SJCRH30 (cell line): ENCODE measurements at regions not wholly inside any gene's neighbourhood (a gene's known extent, or its start where the extent isn't known, plus 50 kb on each side); places are given as distances from the start of the nearest gene placed in this dataset.
"Not testable (repeated sequence)": the region's sequence is repeated elsewhere in the genome, so short reads cannot be mapped to it uniquely, and the experiment has no call there.

Source experiments
- DNase-seq, 2 experiments: peaks; one replicate each; pipeline ENCODE4 v3.0.0-alpha.2; 2015 to 2020
- H3K27ac ChIP-seq: fragments of 250-450 bp; sonication (Bioruptor Pico); 2 replicates; pipeline ENCODE4 v1.5.1; 2020; ENCODE audit warnings: mild to moderate bottlenecking, moderate library complexity
- H3K27me3 ChIP-seq: fragments of 250-450 bp; sonication (Bioruptor Pico); 2 replicates; pipeline ENCODE4 v1.5.1; 2020; ENCODE audit warnings: mild to moderate bottlenecking, moderate library complexity
- H3K36me3 ChIP-seq: fragments of 250-450 bp; sonication (Bioruptor Pico); 2 replicates; pipeline ENCODE4 v1.5.1; 2020; ENCODE audit warnings: mild to moderate bottlenecking, moderate library complexity
- H3K4me1 ChIP-seq: fragments of 250-450 bp; sonication (Bioruptor Pico); 2 replicates; pipeline ENCODE4 v1.5.1; 2020; ENCODE audit warnings: mild to moderate bottlenecking, moderate library complexity
- H3K4me3 ChIP-seq: fragments of 250-450 bp; sonication (Bioruptor Pico); 2 replicates; pipeline ENCODE4 v1.5.1; 2020; ENCODE audit warnings: mild to moderate bottlenecking, moderate library complexity
- H3K9me3 ChIP-seq: fragments of 250-450 bp; sonication (Bioruptor Pico); replicated peaks from 2 replicates; pipeline ENCODE4 v1.5.1; 2020; ENCODE audit warnings: mild to moderate bottlenecking, moderate library complexity

- DNase-seq, H3K9me3 ChIP-seq: not testable (repeated sequence)
These were observed 255.1 kb downstream of the OR4F29 start for GRCh38 chr1:196366-196765.

GRCh38 chr1:191296-192049 is 260.0 kb downstream of the OR4F29 start:
- not testable (repeated sequence) for H3K27ac ChIP-seq, H3K4me1 ChIP-seq, H3K27me3 ChIP-seq, H3K4me3 ChIP-seq, H3K36me3 ChIP-seq, DNase-seq, H3K9me3 ChIP-seq

More at GRCh38 chr1:196366-196765, 255.1 kb downstream of the OR4F29 start:
- not testable (repeated sequence) for H3K27me3 ChIP-seq, H3K4me3 ChIP-seq, H3K27ac ChIP-seq, H3K36me3 ChIP-seq, H3K4me1 ChIP-seq

GRCh38 chr1:190678-191077 is 260.8 kb downstream of the OR4F29 start:
- H3K4me1 ChIP-seq, H3K27ac ChIP-seq, H3K4me3 ChIP-seq, H3K9me3 ChIP-seq, DNase-seq, H3K36me3 ChIP-seq, H3K27me3 ChIP-seq: not testable (repeated sequence)

- not testable (repeated sequence) for H3K4me3 ChIP-seq, H3K27me3 ChIP-seq, H3K4me1 ChIP-seq, H3K36me3 ChIP-seq, H3K9me3 ChIP-seq, DNase-seq, H3K27ac ChIP-seq
These were observed 261.6 kb downstream of the OR4F29 start for GRCh38 chr1:189915-190314.

GRCh38 chr1:189270-189669 is 262.2 kb downstream of the OR4F29 start:
- H3K36me3 ChIP-seq, H3K4me1 ChIP-seq, H3K9me3 ChIP-seq, H3K4me3 ChIP-seq, H3K27me3 ChIP-seq, DNase-seq, H3K27ac ChIP-seq: not testable (repeated sequence)

GRCh38 chr1:187298-187697 is 264.2 kb downstream of the OR4F29 start:
- H3K36me3 ChIP-seq, H3K4me1 ChIP-seq, H3K9me3 ChIP-seq, H3K27ac ChIP-seq, DNase-seq, H3K4me3 ChIP-seq, H3K27me3 ChIP-seq: not testable (repeated sequence)

GRCh38 chr1:186691-187131 is 264.8 kb downstream of the OR4F29 start:
- H3K4me1 ChIP-seq, H3K36me3 ChIP-seq, H3K4me3 ChIP-seq, H3K27me3 ChIP-seq, H3K9me3 ChIP-seq, DNase-seq, H3K27ac ChIP-seq: not testable (repeated sequence)

- H3K27me3 ChIP-seq, H3K9me3 ChIP-seq: not testable (repeated sequence)
These were observed 265.3 kb downstream of the OR4F29 start for GRCh38 chr1:186223-186622.

GRCh38 chr1:185526-185925 is 266.0 kb downstream of the OR4F29 start:
- not testable (repeated sequence) for H3K27me3 ChIP-seq, H3K4me1 ChIP-seq, H3K4me3 ChIP-seq, H3K9me3 ChIP-seq, H3K36me3 ChIP-seq, H3K27ac ChIP-seq, DNase-seq

More at GRCh38 chr1:186223-186622, 265.3 kb downstream of the OR4F29 start:
- not testable (repeated sequence) for H3K4me3 ChIP-seq, DNase-seq, H3K36me3 ChIP-seq, H3K27ac ChIP-seq, H3K4me1 ChIP-seq

- DNase-seq, H3K4me1 ChIP-seq, H3K4me3 ChIP-seq, H3K27ac ChIP-seq, H3K9me3 ChIP-seq, H3K36me3 ChIP-seq, H3K27me3 ChIP-seq: not testable (repeated sequence)
These were observed 267.2 kb downstream of the OR4F29 start for GRCh38 chr1:184336-184686.

GRCh38 chr1:183620-184335 is 267.7 kb downstream of the OR4F29 start:
- H3K36me3 ChIP-seq, H3K27ac ChIP-seq, H3K4me1 ChIP-seq, H3K4me3 ChIP-seq, H3K27me3 ChIP-seq, H3K9me3 ChIP-seq, DNase-seq: not testable (repeated sequence)

GRCh38 chr1:183081-183480 is 268.4 kb downstream of the OR4F29 start:
- H3K27ac ChIP-seq, H3K4me1 ChIP-seq, DNase-seq, H3K36me3 ChIP-seq, H3K4me3 ChIP-seq, H3K27me3 ChIP-seq, H3K9me3 ChIP-seq: not testable (repeated sequence)

- H3K4me3 ChIP-seq, H3K9me3 ChIP-seq, H3K27ac ChIP-seq, H3K4me1 ChIP-seq, DNase-seq, H3K27me3 ChIP-seq, H3K36me3 ChIP-seq: not testable (repeated sequence)
These were observed 268.8 kb downstream of the OR4F29 start for GRCh38 chr1:182631-183030.

- not testable (repeated sequence) for H3K9me3 ChIP-seq, H3K4me1 ChIP-seq, H3K27ac ChIP-seq, H3K36me3 ChIP-seq, H3K27me3 ChIP-seq, H3K4me3 ChIP-seq
- peak; percentile 47 to 65 for DNase-seq
These were observed 269.9 kb downstream of the OR4F29 start for GRCh38 chr1:181247-182216.

- not testable (repeated sequence) for H3K4me3 ChIP-seq, H3K4me1 ChIP-seq, H3K27me3 ChIP-seq, H3K27ac ChIP-seq, H3K36me3 ChIP-seq, DNase-seq, H3K9me3 ChIP-seq
These were observed 270.7 kb downstream of the OR4F29 start for GRCh38 chr1:180749-181205.
